Ascending aorta (tissue), 2 donors: ENCODE measurements at regions not wholly inside any gene's neighbourhood (a gene's known extent, or its start where the extent isn't known, plus 50 kb on each side); places are given as distances from the start of the nearest gene placed in this dataset.

Experiments used
- DNase-seq, 2 donors: peaks; one replicate each; pipeline ENCODE4 v3.0.0-alpha.2; 2019; ENCODE audit warnings: low spot score in 2 of 2
- H3K27ac ChIP-seq, 2 donors: fragments of 200-600 bp; sonication (generic); one replicate each; pipeline ENCODE4 v1.5.1; 2016 to 2017; ENCODE audit warnings: mild to moderate bottlenecking in 1 of 2
- H3K27me3 ChIP-seq: fragments of 200-600 bp; sonication (generic); one replicate; pipeline ENCODE4 v1.5.1; 2017
- H3K36me3 ChIP-seq, 2 donors: fragments of 200-600 bp; sonication (generic); one replicate each; pipeline ENCODE4 v1.5.1; 2016
- H3K4me1 ChIP-seq, 2 donors: fragments of 200-600 bp; sonication (generic); one replicate each; pipeline ENCODE4 v1.5.1; 2016 to 2017; ENCODE audit warnings: mild to moderate bottlenecking in 1 of 2
- H3K4me3 ChIP-seq, 2 donors: fragments of 200-600 bp; sonication (generic); one replicate each; pipeline ENCODE4 v1.5.1; 2016 to 2017; ENCODE audit warnings: mild to moderate bottlenecking in 1 of 2
- H3K9me3 ChIP-seq, 2 donors: fragments of 200-600 bp; sonication (generic); one replicate each; pipeline ENCODE4 v1.5.1; 2016
- intact Hi-C: fragments of 100-400 bp; cut with DNase I; formaldehyde crosslinking; loops from one replicate; pipeline ENCODE4 v1.15.1; 2023
- TF ChIP-seq, protein P1 (sequence below), 3 experiments: fragments of 200-600 bp in 2 of 3; fragments of 450-650 bp in 1 of 3; sonication (generic) in 2 of 3; IDR thresholded peaks; one replicate each; pipeline ENCODE4 v1.5.1; 2016 to 2019; ENCODE audit warnings: antibody characterized with exemption in 3 of 3, mild to moderate bottlenecking in 1 of 3, moderate library complexity in 1 of 3

- no peak for DNase-seq
- H3K4me3 ChIP-seq = no peak overlapping the region
- no peaks in the 10 kb centered on the region for H3K9me3 ChIP-seq
- H3K4me1 ChIP-seq = peaks cover 0 to 5% of the 10 kb centered on the region in 2 donors
- TF ChIP-seq, protein P1, sequence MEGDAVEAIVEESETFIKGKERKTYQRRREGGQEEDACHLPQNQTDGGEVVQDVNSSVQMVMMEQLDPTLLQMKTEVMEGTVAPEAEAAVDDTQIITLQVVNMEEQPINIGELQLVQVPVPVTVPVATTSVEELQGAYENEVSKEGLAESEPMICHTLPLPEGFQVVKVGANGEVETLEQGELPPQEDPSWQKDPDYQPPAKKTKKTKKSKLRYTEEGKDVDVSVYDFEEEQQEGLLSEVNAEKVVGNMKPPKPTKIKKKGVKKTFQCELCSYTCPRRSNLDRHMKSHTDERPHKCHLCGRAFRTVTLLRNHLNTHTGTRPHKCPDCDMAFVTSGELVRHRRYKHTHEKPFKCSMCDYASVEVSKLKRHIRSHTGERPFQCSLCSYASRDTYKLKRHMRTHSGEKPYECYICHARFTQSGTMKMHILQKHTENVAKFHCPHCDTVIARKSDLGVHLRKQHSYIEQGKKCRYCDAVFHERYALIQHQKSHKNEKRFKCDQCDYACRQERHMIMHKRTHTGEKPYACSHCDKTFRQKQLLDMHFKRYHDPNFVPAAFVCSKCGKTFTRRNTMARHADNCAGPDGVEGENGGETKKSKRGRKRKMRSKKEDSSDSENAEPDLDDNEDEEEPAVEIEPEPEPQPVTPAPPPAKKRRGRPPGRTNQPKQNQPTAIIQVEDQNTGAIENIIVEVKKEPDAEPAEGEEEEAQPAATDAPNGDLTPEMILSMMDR (IDR thresholded peaks at IDR 0.05) = no peak
- no peaks in the 10 kb centered on the region for H3K27me3 ChIP-seq
- intact Hi-C loops = no loop called here
- no peak overlapping the region for H3K27ac ChIP-seq
- H3K36me3 ChIP-seq = no peaks in the 10 kb centered on the region
These were observed 651.1 kb downstream of the METTL15 start for GRCh38 chr11:28759311-28759710.

DNA sequence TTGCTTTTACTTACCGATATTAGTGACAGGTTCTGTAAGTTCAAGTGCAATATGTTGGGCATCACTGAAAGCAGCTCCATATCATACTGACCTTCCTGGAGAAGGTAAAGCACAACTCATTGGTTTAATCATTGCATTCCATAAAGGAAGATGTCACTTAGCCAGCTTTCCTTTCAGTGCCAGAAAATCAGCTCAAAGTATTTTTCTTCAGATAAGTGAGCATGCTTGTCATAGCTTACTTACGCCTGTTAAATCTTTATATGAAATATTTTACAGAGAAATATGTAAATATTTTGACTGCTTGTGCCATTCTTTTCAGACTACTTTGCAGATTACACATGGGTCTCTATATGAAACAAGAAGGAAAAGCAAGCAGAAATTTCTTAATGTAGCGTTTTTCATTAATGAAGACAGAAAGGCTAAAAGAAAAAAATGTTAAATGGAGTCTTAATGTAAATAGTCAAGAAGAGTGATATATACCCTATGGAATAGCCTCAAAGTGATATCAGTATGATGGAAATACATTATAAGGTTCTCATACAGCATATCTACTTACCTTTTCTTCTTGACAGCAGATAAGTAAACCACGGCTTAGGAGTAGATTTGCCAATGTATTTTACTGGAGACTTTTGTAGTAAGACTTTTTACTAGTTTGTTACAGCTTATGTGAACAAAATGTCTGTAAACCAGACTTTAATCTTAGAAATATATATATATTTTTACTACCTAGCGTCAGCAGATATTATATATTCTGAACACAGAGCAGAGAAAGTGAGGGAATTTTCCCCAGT, 649.7 kb downstream of the METTL15 start:
- H3K4me1 ChIP-seq = peaks cover 0 to 5% of the 10 kb centered on the region in 2 donors
- H3K27me3 ChIP-seq = no peaks in the 10 kb centered on the region
- TF ChIP-seq, protein P1 (IDR thresholded peaks at IDR 0.05) = no peak
- intact Hi-C loops = no loop called here
- H3K36me3 ChIP-seq = no peaks in the 10 kb centered on the region
- peak overlapping the region in 1 of 2 donors; percentile 44 for H3K27ac ChIP-seq
- H3K4me3 ChIP-seq = no peak overlapping the region
- no peak for DNase-seq
- no peaks in the 10 kb centered on the region for H3K9me3 ChIP-seq

GRCh38 chr11:28756977-28757376, 648.8 kb downstream of the METTL15 start:
- H3K27ac ChIP-seq = peak overlapping the region; percentile 44 to 53
- no peaks in the 10 kb centered on the region for H3K27me3 ChIP-seq
- no peak for DNase-seq
- intact Hi-C loops = no loop called here
- no peaks in the 10 kb centered on the region for H3K9me3 ChIP-seq
- no peak overlapping the region for H3K4me3 ChIP-seq
- peaks cover 0 to 5% of the 10 kb centered on the region in 2 donors for H3K4me1 ChIP-seq
- TF ChIP-seq, protein P1 (IDR thresholded peaks at IDR 0.05) = no peak
- H3K36me3 ChIP-seq = no peaks in the 10 kb centered on the region

DNA sequence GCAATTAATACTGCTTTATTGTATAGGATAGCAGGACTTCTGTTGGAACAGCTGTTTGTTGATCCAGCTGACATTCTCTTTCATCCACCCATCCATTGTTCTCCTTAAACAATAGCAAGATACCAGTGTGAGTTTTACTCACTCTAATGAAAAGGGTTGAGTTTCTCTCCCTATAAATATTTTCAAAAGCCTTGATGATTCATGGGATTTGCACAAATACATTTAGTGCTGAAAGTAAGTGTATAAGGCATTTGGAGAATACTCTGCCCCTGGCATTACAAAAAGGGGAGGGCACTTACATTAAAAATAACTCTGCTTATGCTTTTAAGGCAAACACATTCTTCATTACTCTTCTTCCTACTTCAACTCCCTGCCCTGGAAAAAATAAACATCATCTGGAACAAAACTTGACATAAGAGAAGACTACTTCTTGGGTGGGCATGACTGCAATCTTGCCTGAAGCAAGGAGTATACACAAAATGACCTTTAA, 634.9 kb downstream of the METTL15 start:
- Histone ChIP-seq H3K36me3 (no peaks in the 10 kb centered on the region), H3K4me1 (no peaks in the 10 kb centered on the region), H3K4me3 (no peak overlapping the region), H3K27ac (no peak overlapping the region), H3K9me3 (peaks cover 0 to 6% of the 10 kb centered on the region in 2 donors), H3K27me3 (no peaks in the 10 kb centered on the region)
- DNase-seq = no peak
- TF ChIP-seq, protein P1 (IDR thresholded peaks at IDR 0.05) = no peak
- intact Hi-C loops = no loop called here

DNA sequence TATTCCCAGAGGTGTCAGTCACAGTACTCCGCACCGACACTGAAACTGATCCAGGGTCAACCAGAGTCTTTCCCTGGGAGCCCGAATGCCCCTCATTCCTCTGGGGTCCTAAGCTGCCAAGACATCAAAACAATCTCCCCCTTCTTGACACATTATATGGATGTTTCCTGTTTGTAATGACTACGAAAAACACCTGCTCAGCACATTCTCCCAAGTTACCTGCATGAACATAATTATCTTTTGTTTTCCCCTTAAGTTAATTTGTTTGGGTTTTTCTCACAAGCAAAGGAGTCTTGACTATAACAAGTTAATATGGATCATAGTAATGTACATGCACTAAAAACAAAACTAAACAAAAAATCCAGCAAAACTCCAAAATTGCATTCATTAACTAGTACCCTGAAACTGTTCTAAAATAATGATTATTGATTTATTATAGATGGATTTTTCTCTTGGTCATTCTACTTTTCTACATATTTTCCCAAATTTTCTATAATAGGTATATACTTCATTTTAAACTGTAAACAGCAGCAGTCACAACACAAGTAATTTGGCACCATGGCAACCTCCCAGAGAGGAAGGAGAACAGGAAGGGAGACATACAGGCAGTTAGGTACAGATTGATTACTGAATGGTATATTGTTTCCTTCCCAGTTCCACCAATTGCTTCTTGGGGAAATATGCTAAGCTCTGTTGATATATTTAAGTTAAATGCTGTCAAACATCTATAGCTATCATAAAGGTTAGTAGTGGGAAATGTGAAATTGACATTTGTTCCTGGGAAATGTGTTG, 631.5 kb downstream of the METTL15 start:
- H3K36me3 ChIP-seq = no peaks in the 10 kb centered on the region
- TF ChIP-seq, protein P1 (IDR thresholded peaks at IDR 0.05) = no peak
- no peaks in the 10 kb centered on the region for H3K9me3 ChIP-seq
- H3K4me3 ChIP-seq = no peak overlapping the region
- H3K4me1 ChIP-seq = no peaks in the 10 kb centered on the region
- no peak for DNase-seq
- no peak overlapping the region for H3K27ac ChIP-seq
- H3K27me3 ChIP-seq = no peaks in the 10 kb centered on the region
- intact Hi-C loops = no loop called here
